Activated naive CD8-positive, alpha-beta T cell (primary cell): ENCODE measurements at regions not wholly inside any gene's neighbourhood (a gene's known extent, or its start where the extent isn't known, plus 50 kb on each side); places are given as distances from the start of the nearest gene placed in this dataset.
"Not testable (repeated sequence)": the region's sequence is repeated elsewhere in the genome, so short reads cannot be mapped to it uniquely, and the experiment has no call there.

Source experiments
- H3K27ac Mint-ChIP-seq: one replicate; pipeline ENCODE4 v1.8.0; 2021; ENCODE audit warnings: mixed read lengths
- H3K27me3 Mint-ChIP-seq: one replicate; pipeline ENCODE4 v1.8.0; 2021; ENCODE audit warnings: mixed read lengths
- H3K36me3 Mint-ChIP-seq: one replicate; pipeline ENCODE4 v1.8.0; 2021; ENCODE audit warnings: mixed read lengths
- H3K4me1 Mint-ChIP-seq: one replicate; pipeline ENCODE4 v1.8.0; 2021; ENCODE audit warnings: low read depth, mixed read lengths
- H3K4me3 Mint-ChIP-seq: one replicate; pipeline ENCODE4 v1.8.0; 2021; ENCODE audit warnings: mild to moderate bottlenecking, mixed read lengths
- H3K9me3 Mint-ChIP-seq: one replicate; pipeline ENCODE4 v1.8.0; 2021; ENCODE audit warnings: low read depth, mixed read lengths

- no peaks in the 10 kb centered on the region for H3K4me1 Mint-ChIP-seq
- no peaks in the 10 kb centered on the region for H3K27me3 Mint-ChIP-seq
- no peak overlapping the region for H3K27ac Mint-ChIP-seq
Measured at GRCh38 chr4:181838253-181838652, 404.9 kb upstream of the TENM3 start.

GRCh38 chr4:181843797-181844196, 399.4 kb upstream of the TENM3 start:
- H3K4me3 Mint-ChIP-seq, H3K9me3 Mint-ChIP-seq, H3K4me1 Mint-ChIP-seq, H3K27me3 Mint-ChIP-seq, H3K36me3 Mint-ChIP-seq, H3K27ac Mint-ChIP-seq: not testable (repeated sequence)

More at GRCh38 chr4:181838253-181838652, 404.9 kb upstream of the TENM3 start:
- H3K9me3 Mint-ChIP-seq, result peaks cover 3% of the 10 kb centered on the region
- no peak overlapping the region for H3K4me3 Mint-ChIP-seq
- no peaks in the 10 kb centered on the region for H3K36me3 Mint-ChIP-seq

DNA sequence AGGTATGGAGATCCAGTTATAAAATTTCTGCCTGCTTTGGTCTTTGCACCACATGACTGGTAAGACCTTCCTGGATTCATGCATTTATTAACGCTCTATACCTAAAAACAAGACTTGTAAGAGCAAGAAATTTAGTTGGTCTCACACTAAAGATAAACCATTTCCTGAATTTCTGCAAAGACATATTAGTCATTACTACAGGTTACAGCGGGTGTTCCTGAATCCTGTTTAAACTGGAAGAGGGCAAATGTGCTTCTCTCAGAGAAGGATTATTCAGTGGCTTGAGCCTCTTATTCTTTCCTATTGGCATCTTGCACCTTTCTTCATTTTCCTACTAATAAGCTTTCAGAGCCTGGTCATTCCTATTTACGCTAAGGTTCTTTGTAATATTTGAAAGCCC, 397.6 kb upstream of the TENM3 start:
- peaks cover 3% of the 10 kb centered on the region for H3K9me3 Mint-ChIP-seq
- H3K4me3 Mint-ChIP-seq, result no peak overlapping the region
- H3K4me1 Mint-ChIP-seq, result no peaks in the 10 kb centered on the region
- H3K27ac Mint-ChIP-seq, result no peak overlapping the region
- H3K27me3 Mint-ChIP-seq, result no peaks in the 10 kb centered on the region
- H3K36me3 Mint-ChIP-seq, result no peaks in the 10 kb centered on the region

GRCh38 chr4:181846934-181847333, 396.3 kb upstream of the TENM3 start:
- peaks cover 3% of the 10 kb centered on the region for H3K9me3 Mint-ChIP-seq
- no peaks in the 10 kb centered on the region for H3K27me3 Mint-ChIP-seq
- H3K4me3 Mint-ChIP-seq, result no peak overlapping the region
- no peaks in the 10 kb centered on the region for H3K4me1 Mint-ChIP-seq
- H3K27ac Mint-ChIP-seq, result no peak overlapping the region
- no peaks in the 10 kb centered on the region for H3K36me3 Mint-ChIP-seq

GRCh38 chr4:181848357-181848756, 394.8 kb upstream of the TENM3 start:
- Mint-ChIP-seq H3K27ac (no peak overlapping the region), H3K36me3 (no peaks in the 10 kb centered on the region), H3K9me3 (no peaks in the 10 kb centered on the region), H3K4me3 (no peak overlapping the region), H3K4me1 (no peaks in the 10 kb centered on the region), H3K27me3 (no peaks in the 10 kb centered on the region)

DNA sequence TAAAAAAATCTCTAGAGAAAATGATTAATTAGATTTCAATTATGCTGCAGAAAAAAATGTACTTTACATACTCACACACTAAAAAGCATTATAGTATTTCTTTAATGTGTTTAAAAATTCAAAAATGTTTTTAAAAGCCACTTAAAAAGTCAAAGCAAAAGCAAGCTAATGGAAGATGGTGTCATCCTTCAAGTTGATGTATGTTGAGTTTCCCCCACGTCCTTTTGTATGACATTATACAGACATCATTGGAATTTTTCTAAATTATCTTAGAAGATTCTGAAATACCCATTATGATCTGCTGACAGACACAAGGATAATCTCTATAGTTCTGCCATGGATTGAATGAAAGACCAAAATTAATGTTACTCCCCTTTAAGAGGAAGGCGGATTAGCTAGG, 393.7 kb upstream of the TENM3 start:
- Mint-ChIP-seq H3K4me1 (no peaks in the 10 kb centered on the region), H3K9me3 (no peaks in the 10 kb centered on the region), H3K27me3 (no peaks in the 10 kb centered on the region), H3K27ac (no peak overlapping the region), H3K4me3 (no peak overlapping the region), H3K36me3 (no peaks in the 10 kb centered on the region)

DNA sequence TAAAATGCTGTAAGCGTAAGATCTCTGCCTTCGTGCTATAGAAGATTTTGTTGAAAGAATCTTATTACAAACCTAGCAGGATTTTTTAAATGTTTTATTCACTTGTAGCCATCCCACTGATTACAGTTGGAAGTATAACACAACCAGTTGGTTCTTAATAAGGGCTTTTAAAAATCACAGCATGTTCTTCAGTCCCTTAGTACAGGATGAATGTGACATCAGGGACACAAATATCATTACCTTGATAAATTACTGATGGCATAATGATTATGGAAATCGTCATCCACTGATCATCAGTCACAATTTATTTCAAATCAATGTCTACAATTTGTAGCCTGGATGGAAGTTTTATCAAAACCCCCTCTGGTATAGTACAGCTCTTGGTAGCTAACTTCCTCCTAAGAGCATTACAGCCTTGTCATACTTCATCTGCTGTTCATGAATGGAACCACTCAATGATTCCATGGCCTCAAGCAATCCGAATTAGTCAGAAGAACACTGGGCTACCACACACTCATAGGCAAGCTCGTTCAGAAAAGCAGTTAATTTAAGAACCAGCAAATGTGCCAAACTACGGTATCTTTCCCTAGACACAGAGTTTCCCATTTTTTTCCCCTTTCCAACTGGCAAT, 389.2 kb upstream of the TENM3 start:
- Mint-ChIP-seq H3K27me3 (no peaks in the 10 kb centered on the region), H3K36me3 (no peaks in the 10 kb centered on the region), H3K4me1 (no peaks in the 10 kb centered on the region), H3K27ac (no peak overlapping the region), H3K9me3 (peaks cover 10% of the 10 kb centered on the region), H3K4me3 (no peak overlapping the region)

DNA sequence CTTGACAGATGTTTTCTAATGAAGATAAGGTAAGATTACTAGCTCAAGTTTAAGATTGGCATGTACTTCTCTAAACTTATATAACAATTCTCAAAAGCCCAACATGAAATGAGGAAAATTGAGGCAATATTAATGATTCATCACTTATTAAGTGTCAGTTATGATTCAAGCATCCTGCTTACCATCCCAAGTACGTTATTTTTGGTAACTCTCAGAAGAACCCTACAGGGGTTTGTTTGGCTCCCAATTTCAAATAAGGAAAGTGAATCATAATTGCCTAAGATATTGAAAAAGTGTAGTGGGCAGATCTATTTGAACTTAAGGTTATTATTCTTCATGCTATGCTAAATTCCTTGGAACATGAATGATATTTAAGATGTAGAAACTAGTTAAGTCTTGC, 387.9 kb upstream of the TENM3 start:
- Mint-ChIP-seq H3K4me3 (no peak overlapping the region), H3K9me3 (peaks cover 10% of the 10 kb centered on the region), H3K4me1 (no peaks in the 10 kb centered on the region), H3K36me3 (no peaks in the 10 kb centered on the region), H3K27ac (no peak overlapping the region), H3K27me3 (no peaks in the 10 kb centered on the region)

DNA sequence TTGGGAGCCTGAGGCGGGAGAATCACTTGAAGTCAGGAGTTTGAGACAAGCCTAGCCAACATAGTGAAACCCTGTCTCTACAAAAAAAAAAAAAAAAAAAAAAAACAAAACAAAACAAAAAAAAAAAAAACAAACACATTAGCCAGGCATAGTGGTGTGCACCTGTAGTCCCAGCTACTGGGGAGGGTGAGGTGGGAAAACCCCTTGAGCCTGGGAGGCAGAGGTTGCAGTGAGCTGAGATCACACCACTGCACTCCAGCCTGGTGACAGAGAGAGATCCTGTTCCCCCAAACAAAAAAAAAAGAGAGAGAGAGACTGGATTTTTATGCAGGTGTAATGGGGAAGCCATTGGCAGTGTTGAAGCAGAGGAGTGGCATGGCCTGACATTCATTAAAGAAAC, 385.7 kb upstream of the TENM3 start:
- not testable (repeated sequence) for H3K27ac Mint-ChIP-seq, H3K4me1 Mint-ChIP-seq, H3K4me3 Mint-ChIP-seq, H3K36me3 Mint-ChIP-seq, H3K27me3 Mint-ChIP-seq
- H3K9me3 Mint-ChIP-seq, result peaks cover 19% of the 10 kb centered on the region

DNA sequence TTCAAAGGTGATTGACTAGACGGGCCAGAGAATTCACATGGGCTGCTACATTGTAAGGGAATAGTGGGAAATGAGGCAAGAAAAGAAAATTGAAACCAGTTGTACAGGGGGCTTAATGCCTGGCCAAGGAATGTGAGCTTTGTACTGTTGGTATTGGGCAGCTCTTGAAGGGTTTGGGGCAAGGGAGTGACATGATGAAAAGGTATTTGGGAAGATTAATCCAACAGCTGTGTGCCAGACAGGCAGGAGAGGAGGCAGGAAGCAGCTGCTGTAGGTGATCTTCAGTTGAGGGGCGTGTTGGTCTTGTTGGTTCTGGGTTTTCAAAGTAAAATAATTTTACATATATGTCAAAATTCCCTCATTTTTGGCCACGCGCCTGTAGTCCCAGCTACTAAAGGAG, 384.5 kb upstream of the TENM3 start:
- H3K9me3 Mint-ChIP-seq, result peaks cover 19% of the 10 kb centered on the region
- H3K4me1 Mint-ChIP-seq, result no peaks in the 10 kb centered on the region
- H3K27ac Mint-ChIP-seq, result no peak overlapping the region
- no peaks in the 10 kb centered on the region for H3K27me3 Mint-ChIP-seq
- no peaks in the 10 kb centered on the region for H3K36me3 Mint-ChIP-seq
- no peak overlapping the region for H3K4me3 Mint-ChIP-seq

- Mint-ChIP-seq H3K9me3 (peaks cover 19% of the 10 kb centered on the region), H3K4me3 (no peak overlapping the region), H3K4me1 (no peaks in the 10 kb centered on the region), H3K36me3 (no peaks in the 10 kb centered on the region), H3K27me3 (no peaks in the 10 kb centered on the region), H3K27ac (no peak overlapping the region)
Measured at GRCh38 chr4:181859439-181859838, 383.8 kb upstream of the TENM3 start.

GRCh38 chr4:181860157-181860556, 383.0 kb upstream of the TENM3 start:
- no peak overlapping the region for H3K27ac Mint-ChIP-seq
- H3K4me1 Mint-ChIP-seq, result no peaks in the 10 kb centered on the region
- H3K4me3 Mint-ChIP-seq, result no peak overlapping the region
- H3K27me3 Mint-ChIP-seq, result no peaks in the 10 kb centered on the region
- peaks cover 14% of the 10 kb centered on the region for H3K9me3 Mint-ChIP-seq
- no peaks in the 10 kb centered on the region for H3K36me3 Mint-ChIP-seq

GRCh38 chr4:181860668-181861067, 382.5 kb upstream of the TENM3 start:
- no peaks in the 10 kb centered on the region for H3K4me1 Mint-ChIP-seq
- no peaks in the 10 kb centered on the region for H3K36me3 Mint-ChIP-seq
- no peaks in the 10 kb centered on the region for H3K27me3 Mint-ChIP-seq
- peaks cover 9% of the 10 kb centered on the region for H3K9me3 Mint-ChIP-seq
- no peak overlapping the region for H3K4me3 Mint-ChIP-seq
- no peak overlapping the region for H3K27ac Mint-ChIP-seq

DNA sequence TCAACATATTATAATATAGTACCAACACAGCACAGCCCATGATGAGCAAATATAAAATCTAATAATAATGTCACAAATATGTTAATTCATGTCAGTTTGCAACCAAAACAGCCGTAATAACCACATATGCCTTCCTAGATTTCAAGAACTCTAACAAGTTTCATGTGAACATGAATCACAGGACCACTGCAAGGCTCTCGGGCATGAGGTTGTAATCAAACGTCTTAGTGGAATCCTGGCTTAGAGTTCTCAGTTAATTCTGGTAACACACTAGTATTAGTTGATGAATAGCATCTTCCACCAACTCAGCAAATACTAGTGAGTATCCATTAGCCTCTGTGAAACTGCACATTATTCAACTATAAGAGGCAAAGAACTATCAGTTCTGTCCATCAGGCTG, 379.3 kb upstream of the TENM3 start:
- Mint-ChIP-seq H3K36me3 (no peaks in the 10 kb centered on the region), H3K9me3 (peaks cover 17% of the 10 kb centered on the region), H3K4me1 (no peaks in the 10 kb centered on the region), H3K27me3 (no peaks in the 10 kb centered on the region), H3K4me3 (no peak overlapping the region), H3K27ac (no peak overlapping the region)

GRCh38 chr4:181870326-181870725, 372.9 kb upstream of the TENM3 start:
- no peaks in the 10 kb centered on the region for H3K27me3 Mint-ChIP-seq
- peaks cover 8% of the 10 kb centered on the region for H3K9me3 Mint-ChIP-seq
- no peaks in the 10 kb centered on the region for H3K4me1 Mint-ChIP-seq
- no peak overlapping the region for H3K27ac Mint-ChIP-seq
- no peaks in the 10 kb centered on the region for H3K36me3 Mint-ChIP-seq
- no peak overlapping the region for H3K4me3 Mint-ChIP-seq

DNA sequence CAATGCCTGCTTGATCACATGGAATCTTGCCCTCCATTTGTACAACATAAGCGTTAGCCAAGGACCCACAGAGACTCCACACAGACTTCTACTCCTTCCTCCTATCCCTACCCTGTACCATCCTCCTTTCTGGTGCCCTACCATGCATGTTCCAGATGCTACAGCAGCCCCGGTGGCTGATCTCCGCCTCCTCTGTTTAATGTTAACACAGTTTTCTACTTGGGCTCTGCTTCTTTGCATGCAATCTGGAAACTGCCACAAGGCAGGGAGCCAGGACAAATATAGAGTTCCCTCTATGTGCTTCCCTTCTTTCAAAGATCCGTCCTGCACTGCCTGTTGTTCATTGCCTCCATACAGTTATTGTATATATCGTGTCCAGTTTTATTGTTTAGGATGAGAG, 368.6 kb upstream of the TENM3 start:
- Mint-ChIP-seq H3K4me1 (no peaks in the 10 kb centered on the region), H3K9me3 (no peaks in the 10 kb centered on the region), H3K4me3 (no peak overlapping the region), H3K27ac (no peak overlapping the region), H3K36me3 (no peaks in the 10 kb centered on the region), H3K27me3 (no peaks in the 10 kb centered on the region)
